Ishikawa (cell line): ENCODE measurements at regions not wholly inside any gene's neighbourhood (a gene's known extent, or its start where the extent isn't known, plus 50 kb on each side); places are given as distances from the start of the nearest gene placed in this dataset.

ENCODE experiments used
- CEBPB ChIP-seq: IDR thresholded peaks from 2 replicates; pipeline ENCODE4 v1.6.1; 2012
- CREB1 ChIP-seq: IDR thresholded peaks from 2 replicates; pipeline ENCODE4 v1.6.1; 2012; ENCODE audit warnings: low read depth
- EGR1 ChIP-seq: IDR thresholded peaks from 2 replicates; pipeline ENCODE4 v1.6.1; 2012
- EP300 ChIP-seq: IDR thresholded peaks from 2 replicates; pipeline ENCODE4 v1.6.1; 2012; ENCODE audit warnings: borderline replicate concordance
- FOXM1 ChIP-seq: IDR thresholded peaks from 2 replicates; pipeline ENCODE4 v1.6.1; 2012; ENCODE audit warnings: low read depth, borderline replicate concordance
- NFIC ChIP-seq: IDR thresholded peaks from 2 replicates; pipeline ENCODE4 v1.6.1; 2012
- RAD21 ChIP-seq: IDR thresholded peaks from 2 replicates; pipeline ENCODE4 v1.6.1; 2012; ENCODE audit warnings: low read depth
- TAF1 ChIP-seq: IDR thresholded peaks from 2 replicates; pipeline ENCODE4 v1.6.1; 2012; ENCODE audit warnings: low read depth, mild to moderate bottlenecking
- TCF12 ChIP-seq: IDR thresholded peaks from 2 replicates; pipeline ENCODE4 v1.6.1; 2012; ENCODE audit warnings: low read depth
- TEAD4 ChIP-seq: IDR thresholded peaks from 2 replicates; pipeline ENCODE4 v1.6.1; 2012
- YY1 ChIP-seq: IDR thresholded peaks from 2 replicates; pipeline ENCODE4 v1.6.1; 2012; ENCODE audit warnings: low read depth
- ZBTB7A ChIP-seq: IDR thresholded peaks from 2 replicates; pipeline ENCODE4 v1.6.1; 2012; ENCODE audit warnings: low read depth
- TF ChIP-seq, protein P1 (sequence below): IDR thresholded peaks from 2 replicates; pipeline ENCODE4 v1.6.1; 2012
- TF ChIP-seq, protein P2 (sequence below): IDR thresholded peaks from 2 replicates; pipeline ENCODE4 v1.6.1; 2012; ENCODE audit warnings: low read depth, mild to moderate bottlenecking
- TF ChIP-seq, protein P3 (sequence below): IDR thresholded peaks from 2 replicates; pipeline ENCODE4 v1.6.1; 2012

DNA sequence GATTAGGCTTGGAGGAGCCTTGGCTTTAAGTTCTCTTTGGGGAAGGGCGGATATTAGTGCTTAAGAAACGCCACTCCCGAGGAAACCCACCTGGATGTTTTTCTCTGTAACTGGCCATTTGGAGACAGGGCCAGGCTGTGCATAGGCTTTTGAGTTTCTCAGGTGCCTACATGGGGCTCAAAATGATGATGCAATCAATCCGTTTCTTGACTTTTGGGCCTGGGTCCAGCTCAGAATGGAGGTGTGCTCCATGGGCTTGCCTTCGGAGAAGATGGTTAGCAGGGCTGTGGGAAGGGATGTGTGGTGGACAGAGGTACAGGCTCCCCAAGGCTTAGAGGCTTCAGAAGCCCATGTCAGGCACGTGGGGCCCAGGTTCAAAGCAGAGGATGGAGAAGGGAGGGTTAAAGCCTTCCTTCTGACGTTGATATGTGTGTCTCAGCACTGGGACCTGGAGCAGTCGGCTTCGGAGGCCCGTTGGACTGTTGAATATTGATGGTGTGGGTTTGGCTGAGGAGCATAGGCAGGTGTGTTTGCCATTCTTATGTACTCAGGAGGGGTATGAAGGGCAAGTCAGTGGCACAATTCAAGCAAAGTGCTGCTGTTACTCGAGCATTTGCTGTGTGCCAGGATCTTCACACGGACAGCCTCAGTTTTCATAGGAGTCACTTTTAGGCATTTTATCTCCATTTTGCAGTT lies 82.8 kb downstream of the SLC25A47 start:
- TF ChIP-seq CEBPB, result no peak
- no peak for TF ChIP-seq YY1
- TF ChIP-seq NFIC, result no peak
- TF ChIP-seq EGR1, result no peak
- no peak for TF ChIP-seq TEAD4
- TF ChIP-seq CREB1, result no peak
- TF ChIP-seq ZBTB7A, result no peak
- no peak for TF ChIP-seq TCF12
- TF ChIP-seq, protein P1, sequence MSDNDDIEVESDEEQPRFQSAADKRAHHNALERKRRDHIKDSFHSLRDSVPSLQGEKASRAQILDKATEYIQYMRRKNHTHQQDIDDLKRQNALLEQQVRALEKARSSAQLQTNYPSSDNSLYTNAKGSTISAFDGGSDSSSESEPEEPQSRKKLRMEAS, result no peak
- TF ChIP-seq RAD21, result no peak
- TF ChIP-seq EP300, result no peak
- TF ChIP-seq TAF1, result no peak
- TF ChIP-seq, protein P2, sequence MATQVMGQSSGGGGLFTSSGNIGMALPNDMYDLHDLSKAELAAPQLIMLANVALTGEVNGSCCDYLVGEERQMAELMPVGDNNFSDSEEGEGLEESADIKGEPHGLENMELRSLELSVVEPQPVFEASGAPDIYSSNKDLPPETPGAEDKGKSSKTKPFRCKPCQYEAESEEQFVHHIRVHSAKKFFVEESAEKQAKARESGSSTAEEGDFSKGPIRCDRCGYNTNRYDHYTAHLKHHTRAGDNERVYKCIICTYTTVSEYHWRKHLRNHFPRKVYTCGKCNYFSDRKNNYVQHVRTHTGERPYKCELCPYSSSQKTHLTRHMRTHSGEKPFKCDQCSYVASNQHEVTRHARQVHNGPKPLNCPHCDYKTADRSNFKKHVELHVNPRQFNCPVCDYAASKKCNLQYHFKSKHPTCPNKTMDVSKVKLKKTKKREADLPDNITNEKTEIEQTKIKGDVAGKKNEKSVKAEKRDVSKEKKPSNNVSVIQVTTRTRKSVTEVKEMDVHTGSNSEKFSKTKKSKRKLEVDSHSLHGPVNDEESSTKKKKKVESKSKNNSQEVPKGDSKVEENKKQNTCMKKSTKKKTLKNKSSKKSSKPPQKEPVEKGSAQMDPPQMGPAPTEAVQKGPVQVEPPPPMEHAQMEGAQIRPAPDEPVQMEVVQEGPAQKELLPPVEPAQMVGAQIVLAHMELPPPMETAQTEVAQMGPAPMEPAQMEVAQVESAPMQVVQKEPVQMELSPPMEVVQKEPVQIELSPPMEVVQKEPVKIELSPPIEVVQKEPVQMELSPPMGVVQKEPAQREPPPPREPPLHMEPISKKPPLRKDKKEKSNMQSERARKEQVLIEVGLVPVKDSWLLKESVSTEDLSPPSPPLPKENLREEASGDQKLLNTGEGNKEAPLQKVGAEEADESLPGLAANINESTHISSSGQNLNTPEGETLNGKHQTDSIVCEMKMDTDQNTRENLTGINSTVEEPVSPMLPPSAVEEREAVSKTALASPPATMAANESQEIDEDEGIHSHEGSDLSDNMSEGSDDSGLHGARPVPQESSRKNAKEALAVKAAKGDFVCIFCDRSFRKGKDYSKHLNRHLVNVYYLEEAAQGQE, result no peak
- TF ChIP-seq FOXM1, result no peak
- TF ChIP-seq, protein P3, sequence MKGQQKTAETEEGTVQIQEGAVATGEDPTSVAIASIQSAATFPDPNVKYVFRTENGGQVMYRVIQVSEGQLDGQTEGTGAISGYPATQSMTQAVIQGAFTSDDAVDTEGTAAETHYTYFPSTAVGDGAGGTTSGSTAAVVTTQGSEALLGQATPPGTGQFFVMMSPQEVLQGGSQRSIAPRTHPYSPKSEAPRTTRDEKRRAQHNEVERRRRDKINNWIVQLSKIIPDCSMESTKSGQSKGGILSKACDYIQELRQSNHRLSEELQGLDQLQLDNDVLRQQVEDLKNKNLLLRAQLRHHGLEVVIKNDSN, result no peak

DNA sequence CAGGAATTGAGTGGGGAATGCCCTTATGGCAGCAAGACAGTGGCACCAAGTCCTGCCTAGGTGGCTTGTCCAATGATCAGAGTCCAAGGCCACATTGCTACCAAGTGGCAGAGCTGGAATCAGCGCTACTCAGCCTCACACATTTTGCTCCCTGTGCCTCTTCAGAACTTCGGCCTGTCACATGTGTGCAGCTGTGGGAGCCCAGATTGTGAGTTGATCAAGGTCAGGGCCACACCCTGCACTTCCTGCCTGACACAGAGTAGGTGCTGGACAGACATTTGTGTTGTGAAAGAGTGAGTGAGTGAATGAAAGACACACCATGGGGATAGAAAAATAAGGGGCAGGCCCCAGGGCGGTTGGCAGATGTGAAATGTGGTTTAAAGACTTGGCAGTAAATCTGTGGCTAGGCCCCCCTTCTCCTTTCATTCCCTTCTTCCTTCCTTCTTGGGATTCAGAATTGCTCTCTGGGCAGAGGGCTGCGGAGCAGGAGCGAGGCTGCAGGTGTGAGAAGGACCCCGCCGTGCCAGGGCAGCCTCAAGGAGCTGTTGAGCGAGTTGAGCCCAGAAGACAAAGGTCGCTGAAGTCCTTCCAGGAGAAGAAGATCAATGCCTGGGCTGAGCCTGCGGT lies 83.5 kb downstream of the SLC25A47 start:
- TF ChIP-seq EP300 (no peak), CEBPB (no peak), CREB1 (no peak), TEAD4 (no peak), EGR1 (no peak), RAD21 (no peak), ZBTB7A (no peak), YY1 (no peak), TCF12 (no peak), FOXM1 (no peak), TAF1 (no peak), NFIC (no peak)
- TF ChIP-seq, protein P3, result no peak
- TF ChIP-seq, protein P1, result no peak
- TF ChIP-seq, protein P2, result no peak

DNA sequence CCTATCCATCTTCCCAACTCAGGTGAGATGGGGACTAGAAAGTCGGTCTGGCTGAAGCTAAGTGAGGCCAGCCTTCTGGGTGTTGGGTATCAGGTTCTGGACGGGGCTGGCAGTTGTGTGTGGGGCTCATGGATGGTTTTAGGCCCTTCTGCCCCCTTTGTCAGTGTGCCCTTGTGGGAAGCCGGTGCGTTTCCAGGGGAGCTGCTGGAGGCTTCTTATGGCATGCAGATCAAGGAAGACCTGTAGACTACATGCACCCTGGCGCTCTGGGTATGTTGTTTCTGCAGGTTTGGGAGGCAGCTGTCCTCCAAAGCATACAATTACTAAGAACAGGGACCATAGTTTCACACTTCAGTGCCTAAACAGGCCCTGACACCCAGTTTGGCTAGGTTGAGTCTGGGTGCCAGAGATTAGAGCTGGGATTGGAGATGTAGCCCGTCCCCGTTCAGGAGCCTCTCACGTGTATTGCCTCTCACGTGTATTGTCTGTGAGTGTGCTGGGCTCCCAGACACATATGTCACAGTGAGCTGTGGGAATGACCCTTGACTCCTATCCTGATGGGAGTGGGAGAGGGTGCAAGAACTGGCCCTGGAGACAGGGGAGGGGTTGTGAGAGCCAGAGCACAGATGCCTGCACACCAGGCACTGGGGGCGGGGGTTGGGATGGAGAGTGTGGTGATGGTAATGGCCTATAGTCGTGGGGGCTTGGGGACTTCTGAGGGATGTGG lies 84.4 kb downstream of the SLC25A47 start:
- TF ChIP-seq CREB1 (no peak), TAF1 (no peak), NFIC (no peak), EP300 (no peak), TEAD4 (no peak)
- TF ChIP-seq, protein P1, result no peak
- TF ChIP-seq, protein P3, result no peak

DNA sequence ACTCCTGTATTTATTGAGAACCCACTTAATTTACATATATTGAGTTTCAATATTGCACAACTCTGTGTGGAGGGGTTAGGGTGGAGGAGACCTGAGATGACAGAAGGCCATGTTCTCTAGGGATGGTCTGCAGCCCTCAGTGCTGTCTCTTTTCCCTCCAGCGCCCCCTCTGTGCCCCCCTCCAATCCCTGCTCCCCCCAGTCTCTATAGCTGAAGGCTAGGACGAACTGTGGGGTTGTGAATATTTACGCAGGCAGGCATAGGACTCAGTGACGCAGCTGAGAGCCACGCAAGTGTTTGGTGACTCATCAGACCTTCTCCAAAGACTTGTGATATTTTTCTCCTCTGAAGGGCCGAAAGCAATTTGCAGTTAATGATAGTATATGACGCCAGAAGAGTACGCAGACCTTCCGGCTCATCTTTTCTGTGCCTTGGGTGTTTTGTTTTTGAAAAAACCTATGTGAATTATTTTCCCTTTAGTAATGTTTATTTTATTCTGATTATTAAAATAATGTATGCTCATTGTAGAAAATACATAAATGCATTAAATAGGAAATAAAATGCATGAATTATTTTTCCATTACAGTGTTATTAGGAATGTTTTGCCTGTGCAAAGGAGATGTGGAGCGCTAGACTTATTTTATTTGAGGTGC lies 85.3 kb downstream of the SLC25A47 start:
- no peak for TF ChIP-seq TAF1
- TF ChIP-seq ZBTB7A, result no peak
- TF ChIP-seq YY1, result no peak
- no peak for TF ChIP-seq FOXM1
- TF ChIP-seq TEAD4, result no peak
- no peak for TF ChIP-seq EGR1
- no peak for TF ChIP-seq CEBPB
- no peak for TF ChIP-seq RAD21
- TF ChIP-seq NFIC, result no peak
- TF ChIP-seq, protein P1, result no peak
- TF ChIP-seq, protein P3, result no peak
- TF ChIP-seq CREB1, result no peak
